ENCODE measurements at regions not wholly inside any gene's neighbourhood (a gene's known extent, or its start where the extent isn't known, plus 50 kb on each side); places are given as distances from the start of the nearest gene placed in this dataset.

DNA sequence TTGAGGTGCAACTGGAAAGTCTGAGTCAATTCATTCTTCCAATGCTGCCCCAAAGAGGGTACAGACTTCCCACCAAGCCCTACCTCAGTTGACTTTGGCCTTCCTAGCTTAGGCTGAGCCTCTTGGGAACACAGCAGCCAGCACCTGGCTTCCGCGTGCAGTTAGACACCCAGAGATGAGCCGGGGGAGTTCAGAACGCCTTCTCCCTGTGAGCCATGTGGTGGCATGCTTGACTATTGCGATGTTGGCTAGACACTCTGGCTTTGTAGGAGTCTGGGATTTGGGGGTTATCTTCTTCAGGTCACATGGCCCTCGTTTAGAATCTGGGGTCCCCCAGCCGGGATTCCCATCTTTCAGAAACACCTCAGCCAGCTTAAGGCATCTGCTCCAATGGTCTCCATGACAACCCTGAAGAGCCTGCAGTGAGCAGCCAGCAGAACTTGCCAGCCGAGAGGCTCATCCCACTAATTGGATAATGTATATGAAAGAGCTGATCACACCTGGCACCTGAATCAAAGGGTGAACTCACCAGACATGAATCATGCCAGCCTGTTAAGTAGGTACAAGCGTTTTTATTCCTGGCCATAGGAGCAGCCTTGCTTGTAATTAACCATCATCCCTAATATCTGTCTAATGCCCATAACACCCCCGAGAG, 167.5 kb downstream of the SYK start:
- TF ChIP-seq, protein P1, sequence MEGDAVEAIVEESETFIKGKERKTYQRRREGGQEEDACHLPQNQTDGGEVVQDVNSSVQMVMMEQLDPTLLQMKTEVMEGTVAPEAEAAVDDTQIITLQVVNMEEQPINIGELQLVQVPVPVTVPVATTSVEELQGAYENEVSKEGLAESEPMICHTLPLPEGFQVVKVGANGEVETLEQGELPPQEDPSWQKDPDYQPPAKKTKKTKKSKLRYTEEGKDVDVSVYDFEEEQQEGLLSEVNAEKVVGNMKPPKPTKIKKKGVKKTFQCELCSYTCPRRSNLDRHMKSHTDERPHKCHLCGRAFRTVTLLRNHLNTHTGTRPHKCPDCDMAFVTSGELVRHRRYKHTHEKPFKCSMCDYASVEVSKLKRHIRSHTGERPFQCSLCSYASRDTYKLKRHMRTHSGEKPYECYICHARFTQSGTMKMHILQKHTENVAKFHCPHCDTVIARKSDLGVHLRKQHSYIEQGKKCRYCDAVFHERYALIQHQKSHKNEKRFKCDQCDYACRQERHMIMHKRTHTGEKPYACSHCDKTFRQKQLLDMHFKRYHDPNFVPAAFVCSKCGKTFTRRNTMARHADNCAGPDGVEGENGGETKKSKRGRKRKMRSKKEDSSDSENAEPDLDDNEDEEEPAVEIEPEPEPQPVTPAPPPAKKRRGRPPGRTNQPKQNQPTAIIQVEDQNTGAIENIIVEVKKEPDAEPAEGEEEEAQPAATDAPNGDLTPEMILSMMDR (conservative IDR thresholded peaks at IDR 0.05) = no peak
- no peak for TF ChIP-seq ZFX (IDR thresholded peaks at IDR 0.05)
